Neural cell (in vitro differentiated cells): ENCODE measurements at regions not wholly inside any gene's neighbourhood (a gene's known extent, or its start where the extent isn't known, plus 50 kb on each side); places are given as distances from the start of the nearest gene placed in this dataset.

Source experiments
- H2AFZ ChIP-seq: fragments of 200-600, 300-800 bp; sonication (generic), shearing (Covaris generic); 2 replicates; pipeline ENCODE4 v1.6.0; 2014; ENCODE audit warnings: low read depth, mild to moderate bottlenecking, antibody characterized with exemption, low read length, moderate library complexity
- H3F3A ChIP-seq: fragments of 200-600 bp; shearing (Covaris generic); 2 replicates; pipeline ENCODE4 v1.6.1; 2016; ENCODE audit warnings: mild to moderate bottlenecking, moderate library complexity, mixed read lengths, antibody characterized with exemption, low read length; ENCODE audit not compliant: insufficient read depth, poor library complexity, severe bottlenecking
- H3K27ac ChIP-seq: fragments of 200-600, 300-800 bp; sonication (generic), shearing (Covaris generic); 2 replicates; pipeline ENCODE4 v1.5.1; 2014; ENCODE audit warnings: mild to moderate bottlenecking, low read length, moderate library complexity
- H3K27me3 ChIP-seq: fragments of 300-800, 200-600 bp; sonication (generic), shearing (Covaris generic); 2 replicates; pipeline ENCODE4 v1.6.0; 2014; ENCODE audit warnings: mild to moderate bottlenecking, low read depth, low read length, moderate library complexity; ENCODE audit not compliant: insufficient read depth
- H3K36me3 ChIP-seq: fragments of 300-800, 200-600 bp; sonication (generic), shearing (Covaris generic); 2 replicates; pipeline ENCODE4 v1.5.1; 2014; ENCODE audit warnings: mild to moderate bottlenecking, antibody characterized with exemption, low read length, moderate library complexity; ENCODE audit not compliant: insufficient read depth
- H3K4me2 ChIP-seq: fragments of 300-800, 200-600 bp; sonication (generic), shearing (Covaris generic); 2 replicates; pipeline ENCODE4 v1.6.0; 2014; ENCODE audit warnings: mild to moderate bottlenecking, low read length
- H3K4me3 ChIP-seq: fragments of 300-800, 200-600 bp; sonication (generic), shearing (Covaris generic); 2 replicates; pipeline ENCODE4 v1.5.1; 2014; ENCODE audit warnings: mild to moderate bottlenecking, low read length, moderate library complexity
- H3K79me2 ChIP-seq: fragments of 200-600 bp; shearing (Covaris generic); replicated peaks from 2 replicates; pipeline ENCODE4 v1.6.0; 2014; ENCODE audit warnings: mild to moderate bottlenecking, low read length, moderate library complexity; ENCODE audit not compliant: insufficient read depth
- H3K9ac ChIP-seq: fragments of 300-800, 200-600 bp; sonication (generic), shearing (Covaris generic); 2 replicates; pipeline ENCODE4 v1.6.1; 2016; ENCODE audit warnings: mild to moderate bottlenecking, low read length, mixed read lengths
- H3K9me2 ChIP-seq: fragments of 200-600 bp; shearing (Covaris generic); 2 replicates; pipeline ENCODE4 v1.6.1; 2016; ENCODE audit warnings: mild to moderate bottlenecking, low read length, mixed read lengths; ENCODE audit not compliant: insufficient read depth
- H3K9me3 ChIP-seq: fragments of 200-600, 300-800 bp; sonication (generic), shearing (Covaris generic); 2 replicates; pipeline ENCODE4 v1.6.1; 2016; ENCODE audit warnings: mild to moderate bottlenecking, mixed run types, low read length, moderate library complexity, mixed read lengths
- H4K20me1 ChIP-seq: fragments of 200-600 bp; shearing (Covaris generic); 2 replicates; pipeline ENCODE4 v1.6.1; 2016; ENCODE audit warnings: mild to moderate bottlenecking, mixed run types; ENCODE audit not compliant: insufficient read depth
- EP300 ChIP-seq: fragments of 450-650 bp; conservative IDR thresholded peaks from 2 replicates; pipeline ENCODE4 v1.6.1; 2014; ENCODE audit warnings: antibody characterized with exemption, mild to moderate bottlenecking, moderate library complexity; ENCODE audit not compliant: poor library complexity, severe bottlenecking
- EZH2 ChIP-seq: fragments of 200-600, 300-800 bp; shearing (Covaris generic), sonication (generic); IDR thresholded peaks from 2 replicates; pipeline ENCODE4 v1.6.1; 2014; ENCODE audit warnings: antibody characterized with exemption, low read length, borderline replicate concordance, mild to moderate bottlenecking; ENCODE audit not compliant: insufficient read depth, poor library complexity, severe bottlenecking
- MXI1 ChIP-seq: fragments of 450-650 bp; conservative IDR thresholded peaks from 2 replicates; pipeline ENCODE4 v1.6.1; 2014; ENCODE audit warnings: antibody characterized with exemption, mild to moderate bottlenecking; ENCODE audit not compliant: poor library complexity, severe bottlenecking
- POLR2AphosphoS5 ChIP-seq: IDR thresholded peaks from 2 replicates; pipeline ENCODE4 v1.6.1; 2012
- RAD21 ChIP-seq: fragments of 450-650 bp; conservative IDR thresholded peaks from 2 replicates; pipeline ENCODE4 v1.6.1; 2014; ENCODE audit warnings: antibody characterized with exemption, mild to moderate bottlenecking, moderate library complexity
- SMC3 ChIP-seq: fragments of 450-650 bp; conservative IDR thresholded peaks from 2 replicates; pipeline ENCODE4 v1.6.1; 2014; ENCODE audit warnings: antibody characterized with exemption, mild to moderate bottlenecking, moderate library complexity; ENCODE audit not compliant: poor library complexity
- TAF1 ChIP-seq: IDR thresholded peaks from 2 replicates; pipeline ENCODE4 v1.6.1; 2012; ENCODE audit warnings: low read depth
- TF ChIP-seq, protein P1 (sequence below): fragments of 450-650 bp; IDR thresholded peaks from 2 replicates; pipeline ENCODE4 v1.5.1; 2014; ENCODE audit warnings: antibody characterized with exemption, mild to moderate bottlenecking, moderate library complexity; ENCODE audit not compliant: poor library complexity, severe bottlenecking
- TF ChIP-seq, protein P2 (sequence below): IDR thresholded peaks from 2 replicates; pipeline ENCODE4 v1.6.1; 2012; ENCODE audit warnings: borderline replicate concordance

DNA sequence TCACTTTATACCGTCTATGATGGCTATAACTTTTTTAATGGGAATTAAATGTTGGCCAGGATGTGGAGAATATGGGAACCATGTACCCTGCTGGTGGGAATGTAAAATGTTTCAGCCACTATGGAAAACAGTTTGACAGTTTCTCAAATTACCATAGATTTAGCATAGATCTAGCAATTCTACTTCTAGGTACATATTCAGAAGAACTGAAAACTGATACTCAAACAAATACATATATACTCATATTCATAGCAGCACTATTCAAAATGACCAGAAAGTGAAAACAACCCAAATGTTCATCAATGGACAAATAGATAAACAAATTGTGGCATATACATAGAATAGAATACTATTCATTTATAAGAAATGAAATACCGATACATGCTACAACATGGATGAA is 539.4 kb downstream of the IGSF11 start:
- Histone ChIP-seq H3K9me2 (no peaks in the 10 kb centered on the region), H3K4me2 (no peak overlapping the region), H2AFZ (no peak overlapping the region), H3K36me3 (no peaks in the 10 kb centered on the region), H3K4me3 (no peak overlapping the region), H3K9ac (no peak overlapping the region), H4K20me1 (no peaks in the 10 kb centered on the region), H3K9me3 (no peaks in the 10 kb centered on the region), H3K27ac (no peak overlapping the region), H3F3A (no peaks in the 10 kb centered on the region), H3K79me2 (no peaks in the 10 kb centered on the region), H3K27me3 (no peaks in the 10 kb centered on the region)
- TF ChIP-seq EZH2: no peak
- TF ChIP-seq RAD21: no peak
- TF ChIP-seq, protein P1, sequence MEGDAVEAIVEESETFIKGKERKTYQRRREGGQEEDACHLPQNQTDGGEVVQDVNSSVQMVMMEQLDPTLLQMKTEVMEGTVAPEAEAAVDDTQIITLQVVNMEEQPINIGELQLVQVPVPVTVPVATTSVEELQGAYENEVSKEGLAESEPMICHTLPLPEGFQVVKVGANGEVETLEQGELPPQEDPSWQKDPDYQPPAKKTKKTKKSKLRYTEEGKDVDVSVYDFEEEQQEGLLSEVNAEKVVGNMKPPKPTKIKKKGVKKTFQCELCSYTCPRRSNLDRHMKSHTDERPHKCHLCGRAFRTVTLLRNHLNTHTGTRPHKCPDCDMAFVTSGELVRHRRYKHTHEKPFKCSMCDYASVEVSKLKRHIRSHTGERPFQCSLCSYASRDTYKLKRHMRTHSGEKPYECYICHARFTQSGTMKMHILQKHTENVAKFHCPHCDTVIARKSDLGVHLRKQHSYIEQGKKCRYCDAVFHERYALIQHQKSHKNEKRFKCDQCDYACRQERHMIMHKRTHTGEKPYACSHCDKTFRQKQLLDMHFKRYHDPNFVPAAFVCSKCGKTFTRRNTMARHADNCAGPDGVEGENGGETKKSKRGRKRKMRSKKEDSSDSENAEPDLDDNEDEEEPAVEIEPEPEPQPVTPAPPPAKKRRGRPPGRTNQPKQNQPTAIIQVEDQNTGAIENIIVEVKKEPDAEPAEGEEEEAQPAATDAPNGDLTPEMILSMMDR: no peak
- TF ChIP-seq MXI1: no peak
- TF ChIP-seq TAF1: no peak
- no peak for TF ChIP-seq POLR2AphosphoS5
- TF ChIP-seq, protein P2, sequence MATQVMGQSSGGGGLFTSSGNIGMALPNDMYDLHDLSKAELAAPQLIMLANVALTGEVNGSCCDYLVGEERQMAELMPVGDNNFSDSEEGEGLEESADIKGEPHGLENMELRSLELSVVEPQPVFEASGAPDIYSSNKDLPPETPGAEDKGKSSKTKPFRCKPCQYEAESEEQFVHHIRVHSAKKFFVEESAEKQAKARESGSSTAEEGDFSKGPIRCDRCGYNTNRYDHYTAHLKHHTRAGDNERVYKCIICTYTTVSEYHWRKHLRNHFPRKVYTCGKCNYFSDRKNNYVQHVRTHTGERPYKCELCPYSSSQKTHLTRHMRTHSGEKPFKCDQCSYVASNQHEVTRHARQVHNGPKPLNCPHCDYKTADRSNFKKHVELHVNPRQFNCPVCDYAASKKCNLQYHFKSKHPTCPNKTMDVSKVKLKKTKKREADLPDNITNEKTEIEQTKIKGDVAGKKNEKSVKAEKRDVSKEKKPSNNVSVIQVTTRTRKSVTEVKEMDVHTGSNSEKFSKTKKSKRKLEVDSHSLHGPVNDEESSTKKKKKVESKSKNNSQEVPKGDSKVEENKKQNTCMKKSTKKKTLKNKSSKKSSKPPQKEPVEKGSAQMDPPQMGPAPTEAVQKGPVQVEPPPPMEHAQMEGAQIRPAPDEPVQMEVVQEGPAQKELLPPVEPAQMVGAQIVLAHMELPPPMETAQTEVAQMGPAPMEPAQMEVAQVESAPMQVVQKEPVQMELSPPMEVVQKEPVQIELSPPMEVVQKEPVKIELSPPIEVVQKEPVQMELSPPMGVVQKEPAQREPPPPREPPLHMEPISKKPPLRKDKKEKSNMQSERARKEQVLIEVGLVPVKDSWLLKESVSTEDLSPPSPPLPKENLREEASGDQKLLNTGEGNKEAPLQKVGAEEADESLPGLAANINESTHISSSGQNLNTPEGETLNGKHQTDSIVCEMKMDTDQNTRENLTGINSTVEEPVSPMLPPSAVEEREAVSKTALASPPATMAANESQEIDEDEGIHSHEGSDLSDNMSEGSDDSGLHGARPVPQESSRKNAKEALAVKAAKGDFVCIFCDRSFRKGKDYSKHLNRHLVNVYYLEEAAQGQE: no peak
- TF ChIP-seq SMC3: no peak
- no peak for TF ChIP-seq EP300

DNA sequence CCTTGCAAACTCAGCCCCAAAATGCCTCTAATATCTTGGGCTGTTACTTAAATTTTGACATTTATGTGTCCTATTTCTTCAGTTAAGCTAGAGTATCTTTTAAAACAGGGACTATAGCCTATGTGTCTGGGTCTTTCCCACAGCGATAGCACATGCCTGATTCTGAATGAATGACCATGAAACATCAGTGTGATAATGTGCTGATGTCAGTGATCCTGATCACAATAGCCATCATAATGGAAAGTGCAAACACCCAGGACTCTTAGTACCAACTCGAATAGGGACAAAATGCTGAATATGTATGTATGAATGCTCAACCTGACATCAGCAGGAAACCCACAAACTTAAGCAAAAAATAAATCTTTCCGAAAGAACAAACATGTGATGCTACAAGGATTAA is 537.4 kb downstream of the IGSF11 start:
- H3K9ac ChIP-seq: no peak overlapping the region

More for the DNA sequence above, 537.4 kb downstream of the IGSF11 start:
- H3F3A ChIP-seq: no peaks in the 10 kb centered on the region
- no peaks in the 10 kb centered on the region for H3K27me3 ChIP-seq
- no peaks in the 10 kb centered on the region for H3K9me2 ChIP-seq
- no peaks in the 10 kb centered on the region for H4K20me1 ChIP-seq
- no peak overlapping the region for H3K4me2 ChIP-seq
- no peak overlapping the region for H3K27ac ChIP-seq
- H3K36me3 ChIP-seq: no peaks in the 10 kb centered on the region
- TF ChIP-seq MXI1 (no peak), EZH2 (no peak), TAF1 (no peak), POLR2AphosphoS5 (no peak), SMC3 (no peak), EP300 (no peak), RAD21 (no peak)
- TF ChIP-seq, protein P2: no peak
- TF ChIP-seq, protein P1: no peak
- H3K4me3 ChIP-seq: no peak overlapping the region
- H3K9me3 ChIP-seq: no peaks in the 10 kb centered on the region
- no peak overlapping the region for H2AFZ ChIP-seq
- no peaks in the 10 kb centered on the region for H3K79me2 ChIP-seq
